WTC11 (cell line): ENCODE measurements at regions not wholly inside any gene's neighbourhood (a gene's known extent, or its start where the extent isn't known, plus 50 kb on each side); places are given as distances from the start of the nearest gene placed in this dataset.

Experiments
- ATAC-seq: fragments of 200-7000 bp; cut with Tn5 transposase; 2 replicates; pipeline ENCODE4 v1.10.0; 2021; ENCODE audit warnings: mild to moderate bottlenecking, moderate library complexity
- CTCF ChIA-PET: fragments of 300-600 bp; sonication (Branson Sonifier 250); formaldehyde crosslinking; loops from one replicate; lab custom pipeline; 2021; ENCODE audit warnings: antibody characterized with exemption; lab: Charles Lee
- POLR2A ChIA-PET: fragments of 350-600 bp; sonication (Branson Sonifier 250); formaldehyde crosslinking; loops from one replicate; lab custom pipeline; 2021; ENCODE audit warnings: antibody characterized with exemption; lab: Charles Lee
- DNase-seq: peaks from one replicate; pipeline ENCODE4 v3.0.0; 2021; ENCODE audit warnings: low spot score
- H3K27ac Mint-ChIP-seq: 2 replicates; pipeline ENCODE4 v1.8.0; 2021; ENCODE audit warnings: mixed read lengths
- H3K27me3 Mint-ChIP-seq: 2 replicates; pipeline ENCODE4 v1.8.0; 2021; ENCODE audit warnings: low read depth, mild to moderate bottlenecking, moderate library complexity, mixed read lengths
- H3K36me3 Mint-ChIP-seq: 2 replicates; pipeline ENCODE4 v1.8.0; 2021; ENCODE audit warnings: mixed read lengths
- H3K4me1 Mint-ChIP-seq: 2 replicates; pipeline ENCODE4 v1.8.0; 2022; ENCODE audit warnings: mixed read lengths
- H3K4me3 Mint-ChIP-seq: 2 replicates; pipeline ENCODE4 v1.8.0; 2021; ENCODE audit warnings: mild to moderate bottlenecking, moderate library complexity, mixed read lengths
- H3K9me3 Mint-ChIP-seq: 2 replicates; pipeline ENCODE4 v1.8.0; 2021; ENCODE audit warnings: mixed read lengths
- E2F5 ChIP-seq: sonication (generic); formaldehyde crosslinking; IDR thresholded peaks from 2 replicates; pipeline ENCODE4 v1.8.1; 2022; ENCODE audit warnings: mild to moderate bottlenecking, moderate library complexity, missing genetic modification reagents
- ESRRA ChIP-seq: sonication (generic); formaldehyde crosslinking; IDR thresholded peaks from 2 replicates; pipeline ENCODE4 v1.8.1; 2022; ENCODE audit warnings: mild to moderate bottlenecking, missing genetic modification reagents, borderline replicate concordance
- FOXJ3 ChIP-seq: sonication (generic); formaldehyde crosslinking; IDR thresholded peaks from 2 replicates; pipeline ENCODE4 v1.9.0; 2021; ENCODE audit warnings: missing genetic modification reagents, mild to moderate bottlenecking, borderline replicate concordance
- FOXK1 ChIP-seq: sonication (generic); formaldehyde crosslinking; IDR thresholded peaks from 2 replicates; pipeline ENCODE4 v1.8.0; 2022; ENCODE audit warnings: mild to moderate bottlenecking, moderate library complexity, missing genetic modification reagents
- FOXP4 ChIP-seq: sonication (generic); formaldehyde crosslinking; IDR thresholded peaks from 2 replicates; pipeline ENCODE4 v1.8.0; 2022; ENCODE audit warnings: mild to moderate bottlenecking, missing genetic modification reagents
- KAT7 ChIP-seq: sonication (generic); formaldehyde crosslinking; IDR thresholded peaks from 2 replicates; pipeline ENCODE4 v1.8.1; 2023; ENCODE audit warnings: missing genetic modification reagents, mild to moderate bottlenecking, borderline replicate concordance
- MLX ChIP-seq: sonication (generic); formaldehyde crosslinking; IDR thresholded peaks from 2 replicates; pipeline ENCODE4 v1.8.1; 2023; ENCODE audit warnings: mild to moderate bottlenecking, missing genetic modification reagents, moderate library complexity
- MYBL2 ChIP-seq: sonication (generic); formaldehyde crosslinking; IDR thresholded peaks from 2 replicates; pipeline ENCODE4 v1.8.1; 2023; ENCODE audit warnings: mild to moderate bottlenecking, moderate library complexity, missing genetic modification reagents
- NFE2L1 ChIP-seq: sonication (generic); formaldehyde crosslinking; IDR thresholded peaks from 2 replicates; pipeline ENCODE4 v1.8.1; 2023; ENCODE audit warnings: missing genetic modification reagents
- NR1H2 ChIP-seq: sonication (generic); formaldehyde crosslinking; IDR thresholded peaks from 2 replicates; pipeline ENCODE4 v1.9.0; 2021; ENCODE audit warnings: mild to moderate bottlenecking, moderate library complexity, missing genetic modification reagents
- PRDM15 ChIP-seq: sonication (generic); formaldehyde crosslinking; IDR thresholded peaks from 2 replicates; pipeline ENCODE4 v1.8.0; 2022; ENCODE audit warnings: missing genetic modification reagents
- PREB ChIP-seq: sonication (generic); formaldehyde crosslinking; IDR thresholded peaks from 2 replicates; pipeline ENCODE4 v1.8.1; 2022; ENCODE audit warnings: mild to moderate bottlenecking, missing genetic modification reagents, moderate library complexity, borderline replicate concordance
- TEAD1 ChIP-seq: sonication (generic); formaldehyde crosslinking; IDR thresholded peaks from 2 replicates; pipeline ENCODE4 v1.8.0; 2022; ENCODE audit warnings: mild to moderate bottlenecking, missing genetic modification reagents
- ZNF138 ChIP-seq: sonication (generic); formaldehyde crosslinking; conservative IDR thresholded peaks from 2 replicates; pipeline ENCODE4 v1.8.1; 2022; ENCODE audit warnings: mild to moderate bottlenecking, moderate library complexity, missing genetic modification reagents
- ZNF232 ChIP-seq: sonication (generic); formaldehyde crosslinking; IDR thresholded peaks from 2 replicates; pipeline ENCODE4 v1.8.0; 2022; ENCODE audit warnings: mild to moderate bottlenecking, missing genetic modification reagents
- ZNF416 ChIP-seq: fragments of 250-450 bp; sonication (Bioruptor Pico); IDR thresholded peaks from 2 replicates; pipeline ENCODE4 v1.9.0; 2021; ENCODE audit warnings: mild to moderate bottlenecking, inconsistent platforms
- TF ChIP-seq, protein P1 (sequence below): fragments of 250-450 bp; sonication (Bioruptor Pico); IDR thresholded peaks from 2 replicates; pipeline ENCODE4 v1.9.0; 2021; ENCODE audit warnings: mild to moderate bottlenecking
- TF ChIP-seq, protein P2 (sequence below): sonication (generic); formaldehyde crosslinking; IDR thresholded peaks from 2 replicates; pipeline ENCODE4 v1.8.0; 2022; ENCODE audit warnings: mild to moderate bottlenecking, missing genetic modification reagents
- TF ChIP-seq, protein P3 (sequence below): sonication (generic); formaldehyde crosslinking; IDR thresholded peaks from 2 replicates; pipeline ENCODE4 v1.8.0; 2022; ENCODE audit warnings: mild to moderate bottlenecking, missing genetic modification reagents
- TF ChIP-seq, protein P4 (sequence below): sonication (generic); formaldehyde crosslinking; IDR thresholded peaks from 2 replicates; pipeline ENCODE4 v1.8.0; 2022; ENCODE audit warnings: mild to moderate bottlenecking, missing genetic modification reagents

DNA sequence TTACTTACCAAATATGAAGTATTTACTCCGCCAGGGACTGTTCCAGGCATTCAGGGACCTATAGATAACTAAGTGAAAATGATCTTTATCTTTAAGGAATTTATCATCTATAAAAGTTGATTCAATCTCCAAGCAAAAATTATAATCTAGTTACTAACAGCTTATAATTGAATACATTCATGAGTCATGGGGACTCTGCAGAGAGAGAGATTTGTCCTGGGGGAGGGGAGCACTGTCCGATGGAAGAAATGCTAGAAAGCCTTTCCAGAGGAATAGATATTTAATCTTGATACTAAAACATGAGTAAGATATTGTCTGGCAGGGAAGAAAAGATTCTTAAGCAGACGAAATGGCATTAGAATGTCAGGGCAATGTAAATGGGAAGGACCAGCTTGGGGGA lies 139.3 kb downstream of the CD164 start (continued):
- TF ChIP-seq, protein P1, sequence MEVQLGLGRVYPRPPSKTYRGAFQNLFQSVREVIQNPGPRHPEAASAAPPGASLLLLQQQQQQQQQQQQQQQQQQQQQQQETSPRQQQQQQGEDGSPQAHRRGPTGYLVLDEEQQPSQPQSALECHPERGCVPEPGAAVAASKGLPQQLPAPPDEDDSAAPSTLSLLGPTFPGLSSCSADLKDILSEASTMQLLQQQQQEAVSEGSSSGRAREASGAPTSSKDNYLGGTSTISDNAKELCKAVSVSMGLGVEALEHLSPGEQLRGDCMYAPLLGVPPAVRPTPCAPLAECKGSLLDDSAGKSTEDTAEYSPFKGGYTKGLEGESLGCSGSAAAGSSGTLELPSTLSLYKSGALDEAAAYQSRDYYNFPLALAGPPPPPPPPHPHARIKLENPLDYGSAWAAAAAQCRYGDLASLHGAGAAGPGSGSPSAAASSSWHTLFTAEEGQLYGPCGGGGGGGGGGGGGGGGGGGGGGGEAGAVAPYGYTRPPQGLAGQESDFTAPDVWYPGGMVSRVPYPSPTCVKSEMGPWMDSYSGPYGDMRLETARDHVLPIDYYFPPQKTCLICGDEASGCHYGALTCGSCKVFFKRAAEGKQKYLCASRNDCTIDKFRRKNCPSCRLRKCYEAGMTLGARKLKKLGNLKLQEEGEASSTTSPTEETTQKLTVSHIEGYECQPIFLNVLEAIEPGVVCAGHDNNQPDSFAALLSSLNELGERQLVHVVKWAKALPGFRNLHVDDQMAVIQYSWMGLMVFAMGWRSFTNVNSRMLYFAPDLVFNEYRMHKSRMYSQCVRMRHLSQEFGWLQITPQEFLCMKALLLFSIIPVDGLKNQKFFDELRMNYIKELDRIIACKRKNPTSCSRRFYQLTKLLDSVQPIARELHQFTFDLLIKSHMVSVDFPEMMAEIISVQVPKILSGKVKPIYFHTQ (CRISPR knock-in tag), result no peak
- TF ChIP-seq KAT7 (CRISPR knock-in tag) (no peak), ZNF416 (no peak), NR1H2 (CRISPR knock-in tag) (no peak), TEAD1 (no peak)

DNA sequence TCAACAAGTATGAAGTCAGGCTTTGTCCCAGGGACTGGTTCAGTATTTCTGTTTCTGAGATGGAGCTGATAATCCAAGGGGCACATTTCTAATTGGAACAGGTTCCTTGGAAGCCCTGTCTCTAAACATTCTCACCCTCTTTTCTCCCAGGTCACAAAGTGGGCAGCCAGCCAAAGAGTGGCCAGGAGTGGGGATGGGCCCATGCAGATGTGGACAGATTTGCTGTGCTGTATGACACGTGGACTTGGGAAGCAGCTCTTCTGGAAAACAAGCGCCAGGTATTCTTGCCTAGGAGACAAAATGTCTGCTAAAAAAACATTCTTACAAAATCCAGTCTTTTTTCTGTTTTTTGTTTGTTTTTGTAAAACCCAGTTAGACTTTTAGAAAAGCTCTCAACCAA lies 140.2 kb downstream of the CD164 start:
- H3K9me3 Mint-ChIP-seq, result peaks cover 3% of the 10 kb centered on the region; the same call in 1 of the 2 replicates
- TF ChIP-seq PRDM15 (CRISPR knock-in tag), result no peak
- TF ChIP-seq, protein P2, sequence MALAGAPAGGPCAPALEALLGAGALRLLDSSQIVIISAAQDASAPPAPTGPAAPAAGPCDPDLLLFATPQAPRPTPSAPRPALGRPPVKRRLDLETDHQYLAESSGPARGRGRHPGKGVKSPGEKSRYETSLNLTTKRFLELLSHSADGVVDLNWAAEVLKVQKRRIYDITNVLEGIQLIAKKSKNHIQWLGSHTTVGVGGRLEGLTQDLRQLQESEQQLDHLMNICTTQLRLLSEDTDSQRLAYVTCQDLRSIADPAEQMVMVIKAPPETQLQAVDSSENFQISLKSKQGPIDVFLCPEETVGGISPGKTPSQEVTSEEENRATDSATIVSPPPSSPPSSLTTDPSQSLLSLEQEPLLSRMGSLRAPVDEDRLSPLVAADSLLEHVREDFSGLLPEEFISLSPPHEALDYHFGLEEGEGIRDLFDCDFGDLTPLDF, result no peak
- no peak for TF ChIP-seq ZNF138 (CRISPR knock-in tag)
- TF ChIP-seq, protein P3, sequence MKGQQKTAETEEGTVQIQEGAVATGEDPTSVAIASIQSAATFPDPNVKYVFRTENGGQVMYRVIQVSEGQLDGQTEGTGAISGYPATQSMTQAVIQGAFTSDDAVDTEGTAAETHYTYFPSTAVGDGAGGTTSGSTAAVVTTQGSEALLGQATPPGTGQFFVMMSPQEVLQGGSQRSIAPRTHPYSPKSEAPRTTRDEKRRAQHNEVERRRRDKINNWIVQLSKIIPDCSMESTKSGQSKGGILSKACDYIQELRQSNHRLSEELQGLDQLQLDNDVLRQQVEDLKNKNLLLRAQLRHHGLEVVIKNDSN (CRISPR knock-in tag), result no peak
- no peak for TF ChIP-seq NFE2L1
- TF ChIP-seq ZNF232 (CRISPR knock-in tag), result no peak
- TF ChIP-seq FOXJ3, result no peak
- no peak for TF ChIP-seq FOXK1 (CRISPR knock-in tag)
- no peak for TF ChIP-seq MYBL2
- no peak for TF ChIP-seq MLX (CRISPR knock-in tag)
- TF ChIP-seq PREB (CRISPR knock-in tag), result no peak
- TF ChIP-seq ESRRA (CRISPR knock-in tag), result no peak
- TF ChIP-seq FOXP4 (CRISPR knock-in tag), result no peak
- TF ChIP-seq, protein P4, sequence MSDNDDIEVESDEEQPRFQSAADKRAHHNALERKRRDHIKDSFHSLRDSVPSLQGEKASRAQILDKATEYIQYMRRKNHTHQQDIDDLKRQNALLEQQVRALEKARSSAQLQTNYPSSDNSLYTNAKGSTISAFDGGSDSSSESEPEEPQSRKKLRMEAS (CRISPR knock-in tag), result no peak
- no peak for TF ChIP-seq E2F5 (CRISPR knock-in tag)
- H3K4me1 Mint-ChIP-seq, result peaks cover 5% of the 10 kb centered on the region
- DNase-seq (no peak), ATAC-seq (no peak)
- peaks cover 3% of the 10 kb centered on the region for H3K36me3 Mint-ChIP-seq
- H3K4me3 Mint-ChIP-seq, result no peak overlapping the region
- no peak overlapping the region for H3K27ac Mint-ChIP-seq
- ChIA-PET CTCF (no interaction called here), POLR2A (no interaction called here)
- no peaks in the 10 kb centered on the region; the same call in 1 of the 2 replicates for H3K27me3 Mint-ChIP-seq
